Neural progenitor cell (in vitro differentiated cells): ENCODE measurements at regions not wholly inside any gene's neighbourhood (a gene's known extent, or its start where the extent isn't known, plus 50 kb on each side); places are given as distances from the start of the nearest gene placed in this dataset.

Experiments
- EZH2 ChIP-seq: fragments of 200-600 bp; sonication (generic); IDR thresholded peaks from 2 replicates; pipeline ENCODE4 v1.6.1; 2017; ENCODE audit warnings: antibody characterized with exemption, mild to moderate bottlenecking, moderate library complexity
- EZH2phosphoT487 ChIP-seq: fragments of 200-600 bp; sonication (generic); IDR thresholded peaks from 2 replicates; pipeline ENCODE4 v1.6.1; 2017; ENCODE audit warnings: antibody characterized with exemption
- TF ChIP-seq, protein P1 (sequence below): fragments of 200-600 bp; sonication (generic); IDR thresholded peaks from 2 replicates; pipeline ENCODE4 v1.5.1; 2017; ENCODE audit warnings: antibody characterized with exemption, mild to moderate bottlenecking

DNA sequence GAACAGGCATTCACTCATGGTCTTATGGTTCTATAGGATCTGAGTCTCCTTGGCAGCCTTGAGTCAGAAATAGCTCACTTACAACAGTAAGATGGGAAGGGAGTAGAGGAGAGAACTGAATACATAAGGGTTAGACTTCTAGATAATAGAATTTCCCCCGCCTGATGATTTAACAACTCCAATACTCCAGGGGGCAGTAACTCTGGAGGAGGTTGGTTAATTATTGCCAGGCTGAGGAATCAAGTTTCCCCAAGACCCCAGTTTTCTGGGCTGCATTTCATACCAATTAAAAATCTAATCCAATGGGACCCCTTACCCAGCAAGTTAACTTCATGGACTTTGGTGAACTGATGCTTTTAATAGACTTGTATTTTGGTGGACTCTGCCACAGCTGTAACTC lies 94.2 kb upstream of the MOCS1 start:
- TF ChIP-seq, protein P1, sequence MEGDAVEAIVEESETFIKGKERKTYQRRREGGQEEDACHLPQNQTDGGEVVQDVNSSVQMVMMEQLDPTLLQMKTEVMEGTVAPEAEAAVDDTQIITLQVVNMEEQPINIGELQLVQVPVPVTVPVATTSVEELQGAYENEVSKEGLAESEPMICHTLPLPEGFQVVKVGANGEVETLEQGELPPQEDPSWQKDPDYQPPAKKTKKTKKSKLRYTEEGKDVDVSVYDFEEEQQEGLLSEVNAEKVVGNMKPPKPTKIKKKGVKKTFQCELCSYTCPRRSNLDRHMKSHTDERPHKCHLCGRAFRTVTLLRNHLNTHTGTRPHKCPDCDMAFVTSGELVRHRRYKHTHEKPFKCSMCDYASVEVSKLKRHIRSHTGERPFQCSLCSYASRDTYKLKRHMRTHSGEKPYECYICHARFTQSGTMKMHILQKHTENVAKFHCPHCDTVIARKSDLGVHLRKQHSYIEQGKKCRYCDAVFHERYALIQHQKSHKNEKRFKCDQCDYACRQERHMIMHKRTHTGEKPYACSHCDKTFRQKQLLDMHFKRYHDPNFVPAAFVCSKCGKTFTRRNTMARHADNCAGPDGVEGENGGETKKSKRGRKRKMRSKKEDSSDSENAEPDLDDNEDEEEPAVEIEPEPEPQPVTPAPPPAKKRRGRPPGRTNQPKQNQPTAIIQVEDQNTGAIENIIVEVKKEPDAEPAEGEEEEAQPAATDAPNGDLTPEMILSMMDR: no peak
- no peak for TF ChIP-seq EZH2
- no peak for TF ChIP-seq EZH2phosphoT487
